PC-9 (cell line): ENCODE measurements at regions not wholly inside any gene's neighbourhood (a gene's known extent, or its start where the extent isn't known, plus 50 kb on each side); places are given as distances from the start of the nearest gene placed in this dataset.
"Not testable (repeated sequence)": the region's sequence is repeated elsewhere in the genome, so short reads cannot be mapped to it uniquely, and the experiment has no call there.

Experiments
- EZH2 ChIP-seq: fragments of 200-600 bp; sonication (generic); IDR thresholded peaks from 2 replicates; pipeline ENCODE4 v1.8.0; 2017; ENCODE audit warnings: antibody characterized with exemption, low read depth
- TF ChIP-seq, protein P1 (sequence below): fragments of 200-600 bp; sonication (generic); conservative IDR thresholded peaks from 2 replicates; pipeline ENCODE4 v1.6.1; 2017; ENCODE audit warnings: mixed run types, antibody characterized with exemption, mild to moderate bottlenecking, moderate library complexity

DNA sequence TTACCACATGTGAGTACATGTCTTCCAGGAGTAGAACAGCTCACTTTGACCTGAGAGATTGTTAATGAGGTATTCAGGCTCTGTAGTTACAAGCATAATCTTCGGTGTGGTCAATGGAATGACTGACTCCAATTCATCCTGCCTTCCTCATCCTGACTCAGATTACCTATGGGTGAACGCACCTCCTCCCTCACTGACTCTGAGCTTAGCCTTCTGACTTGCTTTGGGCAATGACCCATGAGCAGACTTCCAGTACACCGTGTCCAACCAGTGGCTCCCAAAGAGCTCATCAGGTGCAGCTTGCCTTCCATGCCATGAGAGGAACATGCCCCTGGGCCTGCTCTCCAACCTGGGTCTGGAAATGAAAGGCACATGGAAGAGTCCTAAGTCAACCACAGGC, 361.0 kb upstream of the FRG1 start:
- TF ChIP-seq, protein P1, sequence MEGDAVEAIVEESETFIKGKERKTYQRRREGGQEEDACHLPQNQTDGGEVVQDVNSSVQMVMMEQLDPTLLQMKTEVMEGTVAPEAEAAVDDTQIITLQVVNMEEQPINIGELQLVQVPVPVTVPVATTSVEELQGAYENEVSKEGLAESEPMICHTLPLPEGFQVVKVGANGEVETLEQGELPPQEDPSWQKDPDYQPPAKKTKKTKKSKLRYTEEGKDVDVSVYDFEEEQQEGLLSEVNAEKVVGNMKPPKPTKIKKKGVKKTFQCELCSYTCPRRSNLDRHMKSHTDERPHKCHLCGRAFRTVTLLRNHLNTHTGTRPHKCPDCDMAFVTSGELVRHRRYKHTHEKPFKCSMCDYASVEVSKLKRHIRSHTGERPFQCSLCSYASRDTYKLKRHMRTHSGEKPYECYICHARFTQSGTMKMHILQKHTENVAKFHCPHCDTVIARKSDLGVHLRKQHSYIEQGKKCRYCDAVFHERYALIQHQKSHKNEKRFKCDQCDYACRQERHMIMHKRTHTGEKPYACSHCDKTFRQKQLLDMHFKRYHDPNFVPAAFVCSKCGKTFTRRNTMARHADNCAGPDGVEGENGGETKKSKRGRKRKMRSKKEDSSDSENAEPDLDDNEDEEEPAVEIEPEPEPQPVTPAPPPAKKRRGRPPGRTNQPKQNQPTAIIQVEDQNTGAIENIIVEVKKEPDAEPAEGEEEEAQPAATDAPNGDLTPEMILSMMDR, result not testable (repeated sequence)
- not testable (repeated sequence) for TF ChIP-seq EZH2
